OCI-LY7 (cell line): ENCODE measurements at regions not wholly inside any gene's neighbourhood (a gene's known extent, or its start where the extent isn't known, plus 50 kb on each side); places are given as distances from the start of the nearest gene placed in this dataset.

Experiments used
- BruUV-seq: library from RNA; stranded (reverse); fragments of 400-500 nt; replicated peaks from 2 replicates; lab custom pipeline; 2021; lab: Mats Ljungman, UMichigan
- CTCF ChIA-PET: fragments of 300-600 bp; sonication (Branson Sonifier 250); formaldehyde crosslinking; loops from one replicate; lab custom pipeline; 2022; ENCODE audit warnings: antibody characterized with exemption; ENCODE audit not compliant: unreplicated experiment; lab: Charles Lee
- POLR2A ChIA-PET: fragments of 300-600 bp; sonication (Branson Sonifier 250); formaldehyde crosslinking; loops from one replicate; lab custom pipeline; 2022; ENCODE audit warnings: antibody characterized with exemption; lab: Charles Lee
- DNase-seq: peaks from one replicate; pipeline ENCODE4 v3.0.0-alpha.2; 2015; ENCODE audit warnings: low spot score
- H2AFZ ChIP-seq: fragments of 200-600 bp; sonication (generic), shearing (Covaris generic); 2 replicates; pipeline ENCODE4 v1.6.1; 2014; ENCODE audit warnings: mild to moderate bottlenecking, antibody characterized with exemption, low read length, moderate library complexity
- H3K27ac ChIP-seq: fragments of 200-600 bp; sonication (generic); 2 replicates; pipeline ENCODE4 v1.5.1; 2014; ENCODE audit warnings: mixed run types, low read depth, mild to moderate bottlenecking, moderate library complexity, low read length, inconsistent platforms; ENCODE audit not compliant: poor library complexity, severe bottlenecking
- H3K36me3 ChIP-seq: fragments of 200-600 bp; sonication (generic); 2 replicates; pipeline ENCODE4 v1.6.1; 2014; ENCODE audit warnings: mild to moderate bottlenecking, antibody characterized with exemption, low read length, moderate library complexity, mixed read lengths; ENCODE audit not compliant: insufficient read depth
- H3K4me1 ChIP-seq: fragments of 200-600 bp; sonication (generic); 2 replicates; pipeline ENCODE4 v1.5.1; 2014; ENCODE audit warnings: mild to moderate bottlenecking, low read length; ENCODE audit not compliant: insufficient read depth, poor library complexity, severe bottlenecking
- H3K4me2 ChIP-seq: fragments of 200-600 bp; sonication (generic); 2 replicates; pipeline ENCODE4 v1.6.1; 2014; ENCODE audit warnings: mild to moderate bottlenecking, low read length
- H3K4me3 ChIP-seq: fragments of 200-600 bp; sonication (generic); 2 replicates; pipeline ENCODE4 v1.5.1; 2014; ENCODE audit warnings: mild to moderate bottlenecking, low read depth, low read length; ENCODE audit not compliant: poor library complexity, severe bottlenecking
- H3K79me2 ChIP-seq: fragments of 200-600 bp; sonication (generic); 2 replicates; pipeline ENCODE4 v1.6.1; 2016; ENCODE audit warnings: low read depth, mild to moderate bottlenecking, low read length, moderate library complexity, mixed read lengths; ENCODE audit not compliant: insufficient read depth
- H3K9me2 ChIP-seq: fragments of 200-600 bp; sonication (generic); 2 replicates; pipeline ENCODE4 v1.6.1; 2016; ENCODE audit warnings: mild to moderate bottlenecking, low read length, mixed read lengths; ENCODE audit not compliant: insufficient read depth
- H3K9me3 ChIP-seq: fragments of 200-600 bp; sonication (generic); 2 replicates; pipeline ENCODE4 v1.6.1; 2014; ENCODE audit warnings: mild to moderate bottlenecking, mixed run types, low read length, mixed read lengths
- H4K20me1 ChIP-seq: fragments of 200-600 bp; sonication (generic); 2 replicates; pipeline ENCODE4 v1.6.1; 2014; ENCODE audit warnings: mild to moderate bottlenecking, antibody characterized with exemption, low read length, moderate library complexity, mixed read lengths; ENCODE audit not compliant: insufficient read depth
- CTCF ChIP-seq: fragments of 200-600 bp; sonication (generic); conservative IDR thresholded peaks from 2 replicates; pipeline ENCODE4 v1.5.1; 2014; ENCODE audit warnings: mild to moderate bottlenecking, antibody characterized with exemption, low read length, moderate library complexity, mixed read lengths
- EZH2phosphoT487 ChIP-seq: fragments of 200-600 bp; sonication (generic); IDR thresholded peaks from 2 replicates; pipeline ENCODE4 v1.6.1; 2018; ENCODE audit warnings: low read depth, borderline replicate concordance, mild to moderate bottlenecking, mixed run types, antibody characterized with exemption, low read length, moderate library complexity, mixed read lengths
- intact Hi-C: fragments of 100-400 bp; cut with micrococcal nuclease; formaldehyde crosslinking; loops from one replicate; pipeline ENCODE4 v1.10.0; 2022; ENCODE audit not compliant: unreplicated experiment

DNA sequence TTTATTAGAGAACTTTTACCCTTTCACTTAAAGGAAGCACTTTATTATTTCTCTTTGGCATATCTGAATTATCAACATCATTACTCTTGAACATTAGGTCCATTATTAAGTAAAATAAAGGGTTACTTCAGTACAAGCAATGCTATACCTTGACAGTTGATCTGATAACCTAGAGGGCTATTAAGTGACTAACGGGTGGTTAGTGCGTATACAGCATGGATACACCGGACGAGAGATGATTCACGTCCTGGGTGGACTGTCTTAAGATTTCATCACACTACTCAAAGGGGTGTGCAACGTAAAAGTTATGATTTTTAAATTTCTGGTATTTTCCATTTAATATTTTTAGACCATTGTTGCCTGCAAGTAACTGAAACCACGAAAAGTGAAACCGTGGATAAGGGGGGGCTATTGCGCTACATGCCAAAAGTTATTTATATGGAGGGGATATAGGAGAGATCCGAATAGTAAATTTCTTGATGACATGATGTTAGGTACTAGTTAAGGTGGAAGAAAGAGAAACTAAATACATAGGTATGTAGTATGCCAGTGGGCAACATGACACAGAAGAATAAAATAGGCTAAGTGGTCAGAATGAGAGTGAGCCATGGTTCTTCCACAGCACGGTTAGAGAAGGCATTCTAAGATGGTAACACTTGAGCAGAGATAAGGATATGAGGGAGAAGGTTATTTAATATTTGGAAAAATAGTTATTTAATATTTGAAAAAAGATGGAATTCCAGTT lies 230.8 kb upstream of the ANKRD50 start:
- TF ChIP-seq EZH2phosphoT487 = no peak
- TF ChIP-seq CTCF = no peak
- CTCF ChIA-PET = no interaction called here
- H4K20me1 ChIP-seq = no peaks in the 10 kb centered on the region
- no peaks in the 10 kb centered on the region for H3K79me2 ChIP-seq
- no peaks in the 10 kb centered on the region for H3K4me1 ChIP-seq
- no peak overlapping the region for H3K4me3 ChIP-seq
- DNase-seq = no peak
- H3K36me3 ChIP-seq = no peaks in the 10 kb centered on the region
- intact Hi-C loops = no loop called here
- H3K4me2 ChIP-seq = no peak overlapping the region
- no peak overlapping the region for H3K27ac ChIP-seq
- no peak overlapping the region for H2AFZ ChIP-seq
- no peaks in the 10 kb centered on the region for H3K9me2 ChIP-seq
- POLR2A ChIA-PET = no interaction called here
- BruUV-seq = no TSS peak
- H3K9me3 ChIP-seq = no peaks in the 10 kb centered on the region

- H3K9me2 ChIP-seq = no peaks in the 10 kb centered on the region
- no peaks in the 10 kb centered on the region for H3K79me2 ChIP-seq
- H3K27ac ChIP-seq = no peak overlapping the region
- no peaks in the 10 kb centered on the region for H3K9me3 ChIP-seq
- CTCF ChIA-PET = no interaction called here
- no peak overlapping the region for H2AFZ ChIP-seq
- intact Hi-C loops = no loop called here
- POLR2A ChIA-PET = no interaction called here
- TF ChIP-seq EZH2phosphoT487 (no peak), CTCF (no peak)
- no peak for DNase-seq
- H3K4me1 ChIP-seq = no peaks in the 10 kb centered on the region
- H3K36me3 ChIP-seq = no peaks in the 10 kb centered on the region
- no peaks in the 10 kb centered on the region for H4K20me1 ChIP-seq
- no TSS peak for BruUV-seq
- H3K4me3 ChIP-seq = no peak overlapping the region
- H3K4me2 ChIP-seq = no peak overlapping the region
Observed at GRCh38 chr4:124941267-124941666, 228.7 kb upstream of the ANKRD50 start.

DNA sequence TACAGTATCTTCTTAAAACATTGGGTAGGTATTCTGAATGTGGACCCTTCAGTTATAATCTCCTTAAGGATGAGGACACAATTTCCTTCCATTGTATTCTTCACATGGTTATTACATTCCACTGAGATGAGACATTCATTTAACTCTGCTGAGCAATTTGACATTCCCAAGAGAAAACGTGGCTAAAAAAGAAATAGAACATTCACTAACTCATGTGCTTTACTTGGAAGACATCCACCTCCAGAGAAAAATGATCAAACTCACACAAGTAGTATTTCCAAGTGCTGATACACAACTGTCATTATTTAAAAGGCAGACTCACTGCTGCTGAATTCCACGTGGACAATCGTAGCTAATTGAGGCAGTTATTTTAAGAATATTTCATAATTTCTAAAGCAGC lies 227.9 kb upstream of the ANKRD50 start:
- BruUV-seq = no TSS peak
- Histone ChIP-seq H3K4me3 (no peak overlapping the region), H4K20me1 (no peaks in the 10 kb centered on the region), H2AFZ (no peak overlapping the region), H3K27ac (no peak overlapping the region), H3K4me2 (no peak overlapping the region), H3K4me1 (no peaks in the 10 kb centered on the region), H3K9me3 (no peaks in the 10 kb centered on the region), H3K79me2 (no peaks in the 10 kb centered on the region), H3K9me2 (no peaks in the 10 kb centered on the region), H3K36me3 (no peaks in the 10 kb centered on the region)
- POLR2A ChIA-PET = no interaction called here
- CTCF ChIA-PET = no interaction called here
- intact Hi-C loops = no loop called here
- TF ChIP-seq EZH2phosphoT487 (no peak), CTCF (no peak)
- no peak for DNase-seq
